PC-9 (cell line): ENCODE measurements at regions not wholly inside any gene's neighbourhood (a gene's known extent, or its start where the extent isn't known, plus 50 kb on each side); places are given as distances from the start of the nearest gene placed in this dataset.

Source experiments
- CTCF ChIP-seq: fragments of 200-600 bp; sonication (generic); conservative IDR thresholded peaks from 2 replicates; pipeline ENCODE4 v1.6.1; 2017; ENCODE audit warnings: mixed run types, antibody characterized with exemption, mild to moderate bottlenecking, moderate library complexity
- EZH2 ChIP-seq: fragments of 200-600 bp; sonication (generic); IDR thresholded peaks from 2 replicates; pipeline ENCODE4 v1.8.0; 2017; ENCODE audit warnings: antibody characterized with exemption, low read depth

DNA sequence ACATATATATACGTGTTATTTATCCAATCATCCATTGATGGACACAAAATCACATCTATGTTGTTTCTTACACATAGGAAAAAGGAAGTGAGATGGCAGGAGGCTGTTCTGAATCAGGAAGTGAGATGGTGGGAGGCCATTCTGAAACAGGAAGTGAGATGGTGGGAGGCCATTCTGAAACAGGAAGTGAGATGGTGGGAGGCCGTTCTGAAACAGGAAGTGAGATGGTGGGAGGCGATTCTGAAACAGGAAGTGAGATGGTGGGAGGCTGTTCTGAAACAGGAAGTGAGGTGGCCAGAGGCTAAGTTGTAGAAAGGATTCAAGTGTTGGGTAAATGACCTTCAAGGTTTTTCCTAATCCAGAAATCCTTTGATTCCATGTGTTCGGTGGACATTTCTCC is 921.5 kb downstream of the TYW1 start:
- TF ChIP-seq CTCF (no peak), EZH2 (no peak)
